RWPE2 (cell line): ENCODE measurements at regions not wholly inside any gene's neighbourhood (a gene's known extent, or its start where the extent isn't known, plus 50 kb on each side); places are given as distances from the start of the nearest gene placed in this dataset.

Experiments used
- ATAC-seq: fragments of 200-7000 bp; cut with Tn5 transposase; 3 replicates; pipeline ENCODE4 v1.9.1; 2021; ENCODE audit warnings: low read depth
- DNase-seq: peaks from one replicate; pipeline ENCODE4 v3.0.0-alpha.2; 2020; ENCODE audit warnings: low spot score
- H3K27ac ChIP-seq: fragments of 450-650 bp; 2 replicates; pipeline ENCODE4 v1.5.1; 2017; ENCODE audit warnings: mild to moderate bottlenecking; ENCODE audit not compliant: poor library complexity, severe bottlenecking
- H3K27me3 ChIP-seq: fragments of 250-450 bp; sonication (Bioruptor Pico); 2 replicates; pipeline ENCODE4 v1.5.1; 2021; ENCODE audit warnings: mild to moderate bottlenecking, moderate library complexity; ENCODE audit not compliant: insufficient read depth, poor library complexity, severe bottlenecking
- H3K36me3 ChIP-seq: fragments of 250-450 bp; sonication (Bioruptor Pico); 2 replicates; pipeline ENCODE4 v1.5.1; 2020; ENCODE audit warnings: low read depth, mild to moderate bottlenecking, moderate library complexity
- H3K4me1 ChIP-seq: fragments of 250-450 bp; sonication (Bioruptor Pico); 2 replicates; pipeline ENCODE4 v1.5.1; 2021; ENCODE audit warnings: mild to moderate bottlenecking, moderate library complexity; ENCODE audit not compliant: insufficient read depth, poor library complexity, severe bottlenecking
- H3K4me3 ChIP-seq: fragments of 250-450 bp; sonication (Bioruptor Pico); 2 replicates; pipeline ENCODE4 v1.5.1; 2021; ENCODE audit warnings: mild to moderate bottlenecking, moderate library complexity; ENCODE audit not compliant: severe bottlenecking
- H3K9me3 ChIP-seq: fragments of 250-450 bp; sonication (Bioruptor Pico); 2 replicates; pipeline ENCODE4 v1.5.1; 2021; ENCODE audit warnings: mild to moderate bottlenecking, moderate library complexity; ENCODE audit not compliant: severe bottlenecking
- TF ChIP-seq, protein P1 (sequence below): fragments of 450-650 bp; IDR thresholded peaks from one replicate; pipeline ENCODE4 v1.5.1; 2017; ENCODE audit warnings: mild to moderate bottlenecking, moderate library complexity; ENCODE audit not compliant: poor library complexity, severe bottlenecking

GRCh38 chr6:72495441-72495840 is 126.4 kb upstream of the KCNQ5 start:
- Histone ChIP-seq H3K36me3 (no peaks in the 10 kb centered on the region), H3K4me1 (no peaks in the 10 kb centered on the region), H3K4me3 (no peak overlapping the region), H3K27me3 (no peaks in the 10 kb centered on the region), H3K27ac (no peak overlapping the region), H3K9me3 (no peaks in the 10 kb centered on the region)
- DNase-seq = no peak
- TF ChIP-seq, protein P1, sequence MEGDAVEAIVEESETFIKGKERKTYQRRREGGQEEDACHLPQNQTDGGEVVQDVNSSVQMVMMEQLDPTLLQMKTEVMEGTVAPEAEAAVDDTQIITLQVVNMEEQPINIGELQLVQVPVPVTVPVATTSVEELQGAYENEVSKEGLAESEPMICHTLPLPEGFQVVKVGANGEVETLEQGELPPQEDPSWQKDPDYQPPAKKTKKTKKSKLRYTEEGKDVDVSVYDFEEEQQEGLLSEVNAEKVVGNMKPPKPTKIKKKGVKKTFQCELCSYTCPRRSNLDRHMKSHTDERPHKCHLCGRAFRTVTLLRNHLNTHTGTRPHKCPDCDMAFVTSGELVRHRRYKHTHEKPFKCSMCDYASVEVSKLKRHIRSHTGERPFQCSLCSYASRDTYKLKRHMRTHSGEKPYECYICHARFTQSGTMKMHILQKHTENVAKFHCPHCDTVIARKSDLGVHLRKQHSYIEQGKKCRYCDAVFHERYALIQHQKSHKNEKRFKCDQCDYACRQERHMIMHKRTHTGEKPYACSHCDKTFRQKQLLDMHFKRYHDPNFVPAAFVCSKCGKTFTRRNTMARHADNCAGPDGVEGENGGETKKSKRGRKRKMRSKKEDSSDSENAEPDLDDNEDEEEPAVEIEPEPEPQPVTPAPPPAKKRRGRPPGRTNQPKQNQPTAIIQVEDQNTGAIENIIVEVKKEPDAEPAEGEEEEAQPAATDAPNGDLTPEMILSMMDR = no peak
- ATAC-seq = no peak

- DNase-seq (no peak), ATAC-seq (no peak)
- no peak overlapping the region for H3K4me3 ChIP-seq
- TF ChIP-seq, protein P1 = no peak
- no peak overlapping the region for H3K27ac ChIP-seq
- no peaks in the 10 kb centered on the region for H3K27me3 ChIP-seq
- H3K36me3 ChIP-seq = no peaks in the 10 kb centered on the region
- H3K4me1 ChIP-seq = no peaks in the 10 kb centered on the region
- no peaks in the 10 kb centered on the region for H3K9me3 ChIP-seq
Observed at GRCh38 chr6:72497186-72497585, 124.7 kb upstream of the KCNQ5 start.

DNA sequence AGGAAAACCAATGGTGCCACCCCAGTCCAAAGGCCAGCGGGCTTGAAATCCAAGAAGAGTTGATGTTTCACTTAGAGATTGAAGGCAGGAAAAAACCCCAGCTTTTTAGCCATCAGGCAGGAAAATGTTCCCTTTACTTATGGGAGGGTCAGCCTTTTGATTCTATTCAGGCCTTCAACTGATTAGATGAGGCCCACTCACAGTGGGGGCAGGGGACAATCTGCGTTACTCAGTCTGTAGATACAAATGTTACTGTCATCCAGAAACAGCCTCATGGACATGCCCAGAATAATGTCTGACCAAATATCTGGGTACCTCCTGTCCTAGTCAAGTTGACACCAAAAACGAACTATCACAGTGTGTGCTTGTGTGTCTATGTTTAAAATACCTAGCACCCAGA is 121.2 kb upstream of the KCNQ5 start:
- TF ChIP-seq, protein P1 = no peak
- Histone ChIP-seq H3K27ac (no peak overlapping the region), H3K9me3 (no peaks in the 10 kb centered on the region), H3K4me1 (no peaks in the 10 kb centered on the region), H3K36me3 (no peaks in the 10 kb centered on the region), H3K4me3 (no peak overlapping the region), H3K27me3 (no peaks in the 10 kb centered on the region)
- no peak for ATAC-seq
- no peak for DNase-seq

- DNase-seq (no peak), ATAC-seq (no peak)
- H3K9me3 ChIP-seq = no peaks in the 10 kb centered on the region
- H3K27ac ChIP-seq = no peak overlapping the region
- H3K36me3 ChIP-seq = no peaks in the 10 kb centered on the region
- H3K4me1 ChIP-seq = no peaks in the 10 kb centered on the region
- no peaks in the 10 kb centered on the region for H3K27me3 ChIP-seq
- no peak overlapping the region for H3K4me3 ChIP-seq
- TF ChIP-seq, protein P1 = no peak
Observed at GRCh38 chr6:72504406-72504805, 117.5 kb upstream of the KCNQ5 start.

DNA sequence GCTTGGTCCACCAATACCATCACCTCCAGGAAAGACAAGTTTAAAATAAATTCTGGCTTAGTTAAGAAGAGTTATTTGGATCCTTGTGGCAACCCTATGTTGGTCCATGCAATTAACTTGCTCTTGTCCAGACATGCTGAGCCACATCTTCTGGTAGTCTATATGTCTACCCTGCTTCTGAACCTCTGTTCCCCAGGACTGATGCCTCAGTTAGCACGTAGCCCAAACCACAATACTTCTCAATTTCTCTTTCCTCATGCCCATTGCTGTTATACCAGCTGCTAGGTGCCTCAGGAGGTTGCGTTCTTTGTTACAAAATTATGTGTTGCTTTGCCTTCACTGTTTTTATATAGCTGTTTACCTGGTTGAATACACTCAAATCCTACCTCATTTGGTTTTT is 116.4 kb upstream of the KCNQ5 start:
- H3K4me3 ChIP-seq = no peak overlapping the region
- TF ChIP-seq, protein P1 = no peak
- no peak for ATAC-seq
- H3K4me1 ChIP-seq = no peaks in the 10 kb centered on the region
- no peaks in the 10 kb centered on the region for H3K27me3 ChIP-seq
- H3K27ac ChIP-seq = no peak overlapping the region
- H3K36me3 ChIP-seq = no peaks in the 10 kb centered on the region
- H3K9me3 ChIP-seq = no peaks in the 10 kb centered on the region
- no peak for DNase-seq
